ENCODE measurements at regions not wholly inside any gene's neighbourhood (a gene's known extent, or its start where the extent isn't known, plus 50 kb on each side); places are given as distances from the start of the nearest gene placed in this dataset.
"Not testable (repeated sequence)": the region's sequence is repeated elsewhere in the genome, so short reads cannot be mapped to it uniquely, and the experiment has no call there.

DNA sequence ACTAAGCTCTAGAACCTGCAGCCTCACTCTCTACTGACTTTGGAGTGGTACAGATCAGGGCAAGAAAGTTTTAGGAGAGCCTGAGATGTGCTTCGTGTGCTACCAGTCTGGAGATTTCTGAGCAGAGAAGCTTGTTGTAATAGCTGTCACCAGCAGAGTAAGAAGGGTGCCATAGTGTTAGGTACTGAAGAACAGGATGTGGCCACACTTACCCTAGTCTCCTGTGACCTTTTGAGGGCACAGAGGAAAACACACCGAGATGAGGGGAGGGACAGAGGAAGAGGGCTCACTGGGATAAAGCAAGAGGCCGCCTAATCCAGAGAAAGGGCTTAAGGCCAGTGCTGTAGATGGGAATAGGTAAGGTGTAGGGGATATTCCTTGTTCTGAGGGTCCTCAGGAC lies 146.2 kb upstream of the MTPN start:
- H3K4me3 ChIP-seq (ENCODE audit: low read depth, low read length): no peak overlapping the region
- no peak for DNase-seq (ENCODE audit: low read depth)
- TF ChIP-seq, protein P1, sequence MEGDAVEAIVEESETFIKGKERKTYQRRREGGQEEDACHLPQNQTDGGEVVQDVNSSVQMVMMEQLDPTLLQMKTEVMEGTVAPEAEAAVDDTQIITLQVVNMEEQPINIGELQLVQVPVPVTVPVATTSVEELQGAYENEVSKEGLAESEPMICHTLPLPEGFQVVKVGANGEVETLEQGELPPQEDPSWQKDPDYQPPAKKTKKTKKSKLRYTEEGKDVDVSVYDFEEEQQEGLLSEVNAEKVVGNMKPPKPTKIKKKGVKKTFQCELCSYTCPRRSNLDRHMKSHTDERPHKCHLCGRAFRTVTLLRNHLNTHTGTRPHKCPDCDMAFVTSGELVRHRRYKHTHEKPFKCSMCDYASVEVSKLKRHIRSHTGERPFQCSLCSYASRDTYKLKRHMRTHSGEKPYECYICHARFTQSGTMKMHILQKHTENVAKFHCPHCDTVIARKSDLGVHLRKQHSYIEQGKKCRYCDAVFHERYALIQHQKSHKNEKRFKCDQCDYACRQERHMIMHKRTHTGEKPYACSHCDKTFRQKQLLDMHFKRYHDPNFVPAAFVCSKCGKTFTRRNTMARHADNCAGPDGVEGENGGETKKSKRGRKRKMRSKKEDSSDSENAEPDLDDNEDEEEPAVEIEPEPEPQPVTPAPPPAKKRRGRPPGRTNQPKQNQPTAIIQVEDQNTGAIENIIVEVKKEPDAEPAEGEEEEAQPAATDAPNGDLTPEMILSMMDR (IDR thresholded peaks at IDR 0.05; ENCODE audit: insufficient read depth, low read depth, low read length): no peak

DNA sequence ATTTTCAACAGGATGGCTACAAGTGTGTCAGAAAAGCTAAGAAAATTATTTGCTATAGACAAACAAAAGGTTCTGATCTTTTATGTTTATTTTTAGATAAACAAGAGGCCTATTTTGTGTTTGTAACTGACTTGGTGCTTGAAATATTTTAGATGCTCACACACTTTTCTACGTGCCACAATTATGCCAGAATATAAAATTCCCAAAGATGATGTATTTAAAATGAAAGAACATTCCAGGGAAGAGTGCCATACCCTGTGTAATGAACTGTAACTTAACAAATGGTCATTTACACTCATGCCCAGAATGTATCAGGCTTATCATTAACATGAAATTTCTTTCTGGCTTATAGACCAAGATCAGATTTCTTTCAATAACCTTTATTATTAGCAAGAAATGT lies 144.9 kb upstream of the MTPN start:
- H3K4me3 ChIP-seq (ENCODE audit: low read depth, low read length): no peak overlapping the region
- TF ChIP-seq, protein P1 (IDR thresholded peaks at IDR 0.05; ENCODE audit: insufficient read depth, low read depth, low read length): no peak
- DNase-seq (ENCODE audit: low read depth): no peak

DNA sequence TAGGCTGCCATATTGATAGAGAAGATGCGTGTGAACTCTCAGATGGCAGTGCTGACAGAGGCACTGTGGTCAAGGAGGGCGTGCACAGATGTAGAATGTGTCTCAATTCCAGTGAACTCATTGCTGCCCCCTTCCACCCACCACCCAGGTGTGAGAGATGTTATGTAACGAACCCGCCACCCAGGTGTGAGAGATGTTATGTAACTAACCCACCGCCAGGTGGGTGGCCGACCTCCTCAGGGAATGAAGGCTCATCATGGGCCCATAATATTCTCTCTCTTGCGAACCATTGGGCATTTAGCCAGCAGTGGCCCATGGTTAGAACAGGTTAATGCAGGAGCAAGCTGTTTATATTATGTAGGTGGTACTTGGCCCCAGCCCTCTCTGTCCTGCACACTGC lies 140.4 kb upstream of the MTPN start:
- no peak overlapping the region for H3K4me3 ChIP-seq (ENCODE audit: low read depth, low read length)
- DNase-seq (ENCODE audit: low read depth): no peak
- TF ChIP-seq, protein P1 (IDR thresholded peaks at IDR 0.05; ENCODE audit: insufficient read depth, low read depth, low read length): no peak

DNA sequence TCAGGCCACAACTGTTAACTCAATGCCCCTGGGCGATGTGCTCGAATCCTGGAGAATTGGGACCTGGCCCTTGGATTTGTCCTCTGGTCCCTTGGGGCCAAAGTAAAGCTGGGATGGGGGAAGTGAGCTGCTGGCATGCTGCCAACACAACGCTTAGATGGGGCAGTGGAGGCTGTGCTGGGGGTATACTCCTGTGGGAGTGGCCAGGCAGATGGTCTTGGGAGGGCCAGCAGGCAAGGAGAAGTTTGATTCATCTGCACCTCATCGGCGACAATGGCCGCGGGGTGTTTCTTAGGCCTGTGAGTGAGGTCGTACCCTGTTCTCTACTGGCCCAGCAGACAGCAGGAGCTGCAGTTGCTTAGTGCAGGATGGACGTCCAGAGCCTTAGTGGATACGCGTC lies 139.0 kb upstream of the MTPN start:
- no peak for DNase-seq (ENCODE audit: low read depth)
- no peak overlapping the region for H3K4me3 ChIP-seq (ENCODE audit: low read depth, low read length)
- TF ChIP-seq, protein P1 (IDR thresholded peaks at IDR 0.05; ENCODE audit: insufficient read depth, low read depth, low read length): no peak

DNA sequence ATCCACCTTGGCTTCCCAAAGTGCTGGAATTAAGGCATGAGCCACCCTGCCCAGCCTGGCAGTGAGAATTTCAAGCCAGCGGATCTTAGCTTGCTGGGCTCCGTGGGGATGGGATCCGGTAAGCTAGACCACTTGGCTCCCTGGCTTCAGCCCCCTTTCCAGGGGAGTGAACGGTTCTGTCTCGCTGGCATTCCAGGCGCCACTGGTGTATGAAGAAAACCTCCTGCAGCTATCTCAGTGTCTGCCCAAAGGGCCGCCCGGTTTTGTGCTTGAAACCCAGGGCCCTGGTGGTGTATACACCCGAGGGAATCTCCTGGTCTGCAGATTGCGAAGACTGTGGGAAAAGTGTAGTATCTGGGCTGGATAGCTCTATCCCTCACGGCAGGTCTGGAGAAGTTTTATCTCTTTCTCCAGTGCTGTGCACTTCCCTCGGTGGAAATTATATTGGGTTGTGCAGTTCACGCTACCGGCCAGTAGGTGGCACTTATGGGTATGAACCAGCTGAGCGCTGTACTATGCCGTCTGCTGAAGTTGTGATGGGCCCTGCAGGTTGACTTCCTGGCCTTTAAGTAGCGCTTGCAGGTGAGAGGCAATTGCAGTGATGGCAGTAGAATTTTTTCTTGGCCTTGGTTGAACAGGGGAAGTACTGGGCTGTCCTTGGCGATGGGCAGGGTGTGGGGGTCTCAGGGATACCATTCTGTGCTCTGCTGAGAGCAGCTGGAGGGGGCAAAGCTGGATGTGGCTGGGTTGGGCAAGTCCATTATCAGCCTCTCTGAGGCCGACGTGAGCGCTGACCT lies 138.0 kb upstream of the MTPN start:
- TF ChIP-seq, protein P1 (IDR thresholded peaks at IDR 0.05; ENCODE audit: insufficient read depth, low read depth, low read length): peak; percentile 62
- peak; percentile 46 for DNase-seq (ENCODE audit: low read depth)
- H3K4me3 ChIP-seq (ENCODE audit: low read depth, low read length): no peak overlapping the region

DNA sequence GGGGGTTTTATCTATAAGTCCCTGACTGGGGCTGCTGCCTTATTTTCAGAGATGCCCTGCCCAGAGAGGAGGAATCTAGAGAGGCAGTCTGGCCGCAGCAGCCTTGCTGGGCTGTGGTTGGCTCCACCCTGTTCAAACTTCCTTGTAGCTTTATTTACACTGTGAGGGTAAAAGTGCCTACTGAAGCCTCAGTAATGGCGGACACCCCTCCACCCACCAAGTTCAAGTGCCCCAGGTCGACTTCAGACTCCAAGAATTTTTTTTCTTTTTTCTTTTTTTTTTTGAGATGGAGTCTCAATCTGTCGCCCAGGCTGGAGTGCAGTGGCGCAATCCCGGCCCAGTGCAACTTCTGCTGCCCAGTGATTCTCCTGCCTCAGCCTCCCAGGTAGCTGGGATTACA lies 137.3 kb upstream of the MTPN start:
- H3K4me3 ChIP-seq (ENCODE audit: low read depth, low read length); DNase-seq (ENCODE audit: low read depth): not testable (repeated sequence)

DNA sequence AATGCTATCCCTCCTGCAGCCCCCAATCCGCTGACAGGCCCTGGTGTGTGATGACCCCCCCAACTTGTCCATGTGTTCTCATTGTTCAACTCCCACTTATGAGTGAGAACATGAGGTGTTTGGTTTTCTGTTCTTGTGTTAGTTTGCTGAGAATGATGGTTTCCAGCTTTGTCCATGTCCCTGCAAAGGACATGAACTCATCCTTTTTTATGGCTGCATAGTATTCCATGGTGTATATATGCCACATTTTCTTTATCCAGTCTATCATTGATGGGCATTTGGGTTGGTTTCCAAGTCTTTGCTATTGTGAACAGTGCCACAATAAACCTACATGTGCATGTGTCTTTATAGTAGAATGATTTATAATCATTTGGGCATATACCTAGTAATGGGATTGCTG lies 131.9 kb upstream of the MTPN start:
- H3K4me3 ChIP-seq (ENCODE audit: low read depth, low read length); DNase-seq (ENCODE audit: low read depth): not testable (repeated sequence)

DNA sequence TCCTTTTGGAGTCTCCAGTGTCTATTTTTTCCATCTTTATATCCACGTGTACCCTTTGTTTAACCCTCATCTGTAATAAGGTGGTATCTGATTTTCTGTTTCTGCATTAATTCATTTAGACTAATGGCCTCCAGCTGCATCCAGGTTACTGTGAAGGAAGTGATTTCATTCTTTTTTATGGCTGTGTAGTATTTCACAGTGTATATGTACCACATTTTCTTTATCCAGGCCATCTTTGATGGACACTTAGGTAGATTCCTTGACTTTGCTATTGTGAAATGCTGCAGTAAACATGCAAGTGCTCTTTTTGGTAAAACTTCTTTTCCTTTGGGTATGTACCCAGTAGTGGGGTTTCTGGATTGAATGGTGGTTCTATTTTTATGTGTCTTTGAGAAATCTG lies 128.0 kb upstream of the MTPN start:
- TF ChIP-seq, protein P1 (IDR thresholded peaks at IDR 0.05; ENCODE audit: insufficient read depth, low read depth, low read length): no peak
- H3K4me3 ChIP-seq (ENCODE audit: low read depth, low read length): no peak overlapping the region
- DNase-seq (ENCODE audit: low read depth): no peak
